ENCODE measurements at regions not wholly inside any gene's neighbourhood (a gene's known extent, or its start where the extent isn't known, plus 50 kb on each side); places are given as distances from the start of the nearest gene placed in this dataset.

- TF ChIP-seq KDM1A (IDR thresholded peaks at IDR 0.05; ENCODE audit: borderline replicate concordance, low read length) (no peak), CTCF (IDR thresholded peaks at IDR 0.05; ENCODE audit: control extremely low read depth in 1 of 3, insufficient read depth in 1 of 3, low read depth in 1 of 3, low read length in 3 of 3) (no peak), POLR2AphosphoS5 (IDR thresholded peaks at IDR 0.05; ENCODE audit: low read depth, low read length) (no peak), SP1 (IDR thresholded peaks at IDR 0.05; ENCODE audit: low read depth, low read length) (no peak), POLR2A (IDR thresholded peaks at IDR 0.05; ENCODE audit: control extremely low read depth in 1 of 2, low read depth in 2 of 2, low read length in 2 of 2) (no peak), EZH2 (IDR thresholded peaks at IDR 0.05; ENCODE audit: low read depth, low read length, severe bottlenecking) (no peak), NRF1 (IDR thresholded peaks at IDR 0.05; ENCODE audit: low read depth, low read length) (no peak), ASH2L (IDR thresholded peaks at IDR 0.05; ENCODE audit: low read length) (no peak), HDAC6 (IDR thresholded peaks at IDR 0.05; ENCODE audit: low read depth, low read length) (no peak), ZNF274 (IDR thresholded peaks at IDR 0.05; ENCODE audit: borderline replicate concordance, extremely low read depth, low read length) (no peak), GABPA (IDR thresholded peaks at IDR 0.05; ENCODE audit: borderline replicate concordance, insufficient read depth, low read length) (no peak)
Measured at GRCh38 chr11:87897071-87897470, 278.2 kb downstream of the RAB38 start.
